HEK293 (cell line): ENCODE measurements at regions not wholly inside any gene's neighbourhood (a gene's known extent, or its start where the extent isn't known, plus 50 kb on each side); places are given as distances from the start of the nearest gene placed in this dataset.
A peak's percentile ranks its signal among the peaks of the same experiment; 100 is the strongest.

ENCODE experiments used
- CTCF ChIA-PET: fragments of 350-600 bp; formaldehyde crosslinking; extraction: SDS; loops from one replicate; lab custom pipeline; 2021; ENCODE audit warnings: antibody characterized with exemption; lab: Yijun Ruan, JAX
- POLR2A ChIA-PET: fragments of 300-600 bp; formaldehyde crosslinking; extraction: SDS; loops from one replicate; lab custom pipeline; 2020; ENCODE audit warnings: antibody characterized with exemption, inconsistent platforms; lab: Yijun Ruan, JAX
- H3K27ac ChIP-seq: fragments of 200-500 bp; sonication (Bioruptor generic); 2 replicates; pipeline ENCODE4 v1.5.1; 2014; ENCODE audit warnings: low read depth, low read length, control low read depth, inconsistent platforms; ENCODE audit errors: extremely low read depth
- H3K36me3 ChIP-seq, 2 experiments: fragments of 200-500 bp in 1 of 2; sonication (Bioruptor generic) in 1 of 2; 1 replicate in 1 of 2; 2 replicates in 1 of 2; pipeline ENCODE4 v1.5.1; 2014 to 2017; ENCODE audit warnings: inconsistent platforms in 2 of 2, low read length in 2 of 2; ENCODE audit not compliant: control insufficient read depth in 2 of 2, insufficient read depth in 1 of 2
- H3K4me1 ChIP-seq: fragments of 200-500 bp; sonication (Bioruptor generic); 2 replicates; pipeline ENCODE4 v1.5.1; 2014; ENCODE audit warnings: mild to moderate bottlenecking, low read length, inconsistent platforms; ENCODE audit not compliant: control insufficient read depth, insufficient read depth
- H3K4me3 ChIP-seq: 2 replicates; pipeline ENCODE4 v1.5.1; 2011; ENCODE audit warnings: low read depth, mild to moderate bottlenecking, control low read depth, low read length, moderate library complexity
- H3K9me3 ChIP-seq: fragments of 200-500 bp; sonication (Bioruptor generic); 2 replicates; pipeline ENCODE4 v1.5.1; 2014; ENCODE audit warnings: low read depth, low read length, inconsistent platforms; ENCODE audit not compliant: control insufficient read depth, insufficient read depth
- AEBP2 ChIP-seq: fragments of 450-650 bp; formaldehyde crosslinking; IDR thresholded peaks from 2 replicates; pipeline ENCODE4 v1.5.1; 2016; ENCODE audit warnings: missing biosample characterization, missing genetic modification characterization, borderline replicate concordance
- GLI2 ChIP-seq: fragments of 450-650 bp; formaldehyde crosslinking; IDR thresholded peaks from 2 replicates; pipeline ENCODE4; 2017; ENCODE audit warnings: missing biosample characterization, missing genetic modification characterization, low read depth, borderline replicate concordance
- RBAK ChIP-seq: fragments of 450-650 bp; formaldehyde crosslinking; IDR thresholded peaks from 2 replicates; pipeline ENCODE4 v1.5.1; 2016; ENCODE audit warnings: missing biosample characterization, missing genetic modification characterization
- SP3 ChIP-seq: fragments of 450-650 bp; formaldehyde crosslinking; IDR thresholded peaks from 2 replicates; pipeline ENCODE4 v1.5.1; 2016; ENCODE audit warnings: missing biosample characterization, missing genetic modification characterization
- ZBTB1 ChIP-seq: fragments of 450-650 bp; formaldehyde crosslinking; IDR thresholded peaks from 2 replicates; pipeline ENCODE4 v1.5.1; 2016; ENCODE audit warnings: missing biosample characterization, missing genetic modification characterization
- ZFP69B ChIP-seq: fragments of 450-650 bp; formaldehyde crosslinking; IDR thresholded peaks from 2 replicates; pipeline ENCODE4 v1.5.1; 2016; ENCODE audit warnings: missing biosample characterization, missing genetic modification characterization
- ZNF114 ChIP-seq: fragments of 450-650 bp; formaldehyde crosslinking; IDR thresholded peaks from 2 replicates; pipeline ENCODE4 v1.5.0; 2017; ENCODE audit warnings: missing biosample characterization, missing genetic modification characterization
- ZNF155 ChIP-seq: fragments of 450-650 bp; formaldehyde crosslinking; IDR thresholded peaks from 2 replicates; pipeline ENCODE4 v1.5.1; 2016; ENCODE audit warnings: missing biosample characterization, missing genetic modification characterization
- ZNF18 ChIP-seq: fragments of 450-650 bp; formaldehyde crosslinking; IDR thresholded peaks from 2 replicates; pipeline ENCODE4 v1.5.1; 2016; ENCODE audit warnings: missing biosample characterization, missing genetic modification characterization
- ZNF335 ChIP-seq: fragments of 450-650 bp; formaldehyde crosslinking; conservative IDR thresholded peaks from 2 replicates; pipeline ENCODE4 v1.5.1; 2016; ENCODE audit warnings: missing biosample characterization, missing genetic modification characterization
- ZNF362 ChIP-seq: fragments of 450-650 bp; formaldehyde crosslinking; IDR thresholded peaks from 2 replicates; pipeline ENCODE4 v1.5.1; 2016; ENCODE audit warnings: missing biosample characterization, missing genetic modification characterization
- ZNF473 ChIP-seq: fragments of 450-650 bp; formaldehyde crosslinking; IDR thresholded peaks from 2 replicates; pipeline ENCODE4 v1.5.1; 2017; ENCODE audit warnings: missing biosample characterization, missing genetic modification characterization
- ZNF514 ChIP-seq: fragments of 450-650 bp; formaldehyde crosslinking; IDR thresholded peaks from 2 replicates; pipeline ENCODE4 v1.5.1; 2016; ENCODE audit warnings: missing biosample characterization, missing genetic modification characterization
- ZNF549 ChIP-seq: fragments of 450-650 bp; IDR thresholded peaks from 2 replicates; pipeline ENCODE4 v1.5.1; 2018; ENCODE audit warnings: missing biosample characterization, missing genetic modification characterization, mild to moderate bottlenecking, inconsistent platforms, moderate library complexity
- ZNF664 ChIP-seq: fragments of 450-650 bp; formaldehyde crosslinking; IDR thresholded peaks from 2 replicates; pipeline ENCODE4 v1.5.1; 2016; ENCODE audit warnings: missing biosample characterization, missing genetic modification characterization
- ZNF76 ChIP-seq: fragments of 450-650 bp; formaldehyde crosslinking; IDR thresholded peaks from 2 replicates; pipeline ENCODE4; 2016; ENCODE audit warnings: low read depth, missing biosample characterization, missing genetic modification characterization, borderline replicate concordance
- ZSCAN18 ChIP-seq: fragments of 450-650 bp; formaldehyde crosslinking; IDR thresholded peaks from 2 replicates; pipeline ENCODE4 v1.5.1; 2016; ENCODE audit warnings: missing biosample characterization, missing genetic modification characterization

- Histone ChIP-seq H3K36me3 (no peaks in the 10 kb centered on the region), H3K4me3 (no peak overlapping the region), H3K27ac (no peak overlapping the region), H3K9me3 (no peaks in the 10 kb centered on the region), H3K4me1 (no peaks in the 10 kb centered on the region)
- POLR2A ChIA-PET: no interaction called here
- CTCF ChIA-PET: no interaction called here
- TF ChIP-seq ZNF362 (tag by site-specific recombination) (no peak), SP3 (tag by site-specific recombination) (no peak), ZNF664 (tag by site-specific recombination) (no peak), ZBTB1 (tag by site-specific recombination) (no peak), ZNF155 (tag by site-specific recombination) (no peak), ZSCAN18 (tag by site-specific recombination) (no peak)
Measured at GRCh38 chr2:64258566-64258965, 114.3 kb upstream of the PELI1 start.

GRCh38 chr2:64259312-64259711, 115.1 kb upstream of the PELI1 start:
- Histone ChIP-seq H3K36me3 (no peaks in the 10 kb centered on the region), H3K9me3 (no peaks in the 10 kb centered on the region), H3K4me1 (no peaks in the 10 kb centered on the region), H3K4me3 (no peak overlapping the region), H3K27ac (no peak overlapping the region)
- CTCF ChIA-PET: no interaction called here
- POLR2A ChIA-PET: no interaction called here
- TF ChIP-seq ZNF335 (tag by site-specific recombination): 0 out of 2 replicates have a peak, but pooled peaks have one; percentile 32
- no peak for TF ChIP-seq ZNF514 (tag by site-specific recombination)

GRCh38 chr2:64260093-64260803, 116.0 kb upstream of the PELI1 start:
- Histone ChIP-seq H3K4me1 (no peaks in the 10 kb centered on the region), H3K27ac (no peak overlapping the region), H3K4me3 (no peak overlapping the region), H3K9me3 (no peaks in the 10 kb centered on the region), H3K36me3 (no peaks in the 10 kb centered on the region)
- CTCF ChIA-PET: interaction anchor here (0.6 kb wide), 1 partner anchor 659 kb away, joined by 4 read pairs; no protein-coding TSS in a partner anchor
- TF ChIP-seq GLI2 (tag by site-specific recombination) (no peak), ZNF76 (tag by site-specific recombination) (no peak), ZBTB1 (tag by site-specific recombination) (no peak), ZNF114 (tag by site-specific recombination) (no peak), ZNF18 (tag by site-specific recombination) (no peak), RBAK (tag by site-specific recombination) (no peak), ZNF473 (tag by site-specific recombination) (no peak), ZNF549 (tag by site-specific recombination) (no peak), AEBP2 (tag by site-specific recombination) (no peak), ZFP69B (tag by site-specific recombination) (no peak)
- POLR2A ChIA-PET: no interaction called here
